ENCODE measurements at regions not wholly inside any gene's neighbourhood (a gene's known extent, or its start where the extent isn't known, plus 50 kb on each side); places are given as distances from the start of the nearest gene placed in this dataset.
"Not testable (repeated sequence)": the region's sequence is repeated elsewhere in the genome, so short reads cannot be mapped to it uniquely, and the experiment has no call there.

- no peak for DNase-seq (ENCODE audit: low read depth)
These were observed 231.4 kb downstream of the GJA1 start for GRCh38 chr6:121666814-121667213.

GRCh38 chr6:121668259-121668658, 232.8 kb downstream of the GJA1 start:
- H3K4me3 ChIP-seq (ENCODE audit: low read depth, low read length) = no peak overlapping the region
- no peak for DNase-seq (ENCODE audit: low read depth)

More at GRCh38 chr6:121666814-121667213, 231.4 kb downstream of the GJA1 start:
- H3K4me3 ChIP-seq (ENCODE audit: low read depth, low read length) = no peak overlapping the region

GRCh38 chr6:121670511-121670910, 235.1 kb downstream of the GJA1 start:
- no peak overlapping the region for H3K4me3 ChIP-seq (ENCODE audit: low read depth, low read length)

GRCh38 chr6:121677571-121677970, 242.1 kb downstream of the GJA1 start:
- no peak overlapping the region for H3K4me3 ChIP-seq (ENCODE audit: low read depth, low read length)
- no peak for DNase-seq (ENCODE audit: low read depth)

More at GRCh38 chr6:121670511-121670910, 235.1 kb downstream of the GJA1 start:
- DNase-seq (ENCODE audit: low read depth) = no peak

- no peak for DNase-seq (ENCODE audit: low read depth)
- no peak overlapping the region for H3K4me3 ChIP-seq (ENCODE audit: low read depth, low read length)
These were observed 242.8 kb downstream of the GJA1 start for GRCh38 chr6:121678245-121678644.

- H3K4me3 ChIP-seq (ENCODE audit: low read depth, low read length) = no peak overlapping the region
- no peak for DNase-seq (ENCODE audit: low read depth)
These were observed 244.6 kb downstream of the GJA1 start for GRCh38 chr6:121680058-121680457.

GRCh38 chr6:121682666-121683065, 247.2 kb downstream of the GJA1 start:
- DNase-seq (ENCODE audit: low read depth) = no peak
- H3K4me3 ChIP-seq (ENCODE audit: low read depth, low read length) = no peak overlapping the region

GRCh38 chr6:121685806-121686205, 250.4 kb downstream of the GJA1 start:
- H3K4me3 ChIP-seq (ENCODE audit: low read depth, low read length); DNase-seq (ENCODE audit: low read depth): not testable (repeated sequence)

GRCh38 chr6:121686611-121687023, 251.2 kb downstream of the GJA1 start:
- H3K4me3 ChIP-seq (ENCODE audit: low read depth, low read length) = no peak overlapping the region
- DNase-seq (ENCODE audit: low read depth) = no peak

- DNase-seq (ENCODE audit: low read depth) = no peak
- H3K4me3 ChIP-seq (ENCODE audit: low read depth, low read length) = no peak overlapping the region
These were observed 253.5 kb downstream of the GJA1 start for GRCh38 chr6:121688974-121689373.

- no peak for DNase-seq (ENCODE audit: low read depth)
- H3K4me3 ChIP-seq (ENCODE audit: low read depth, low read length) = no peak overlapping the region
These were observed 255.7 kb downstream of the GJA1 start for GRCh38 chr6:121691126-121691551.

- no peak overlapping the region for H3K4me3 ChIP-seq (ENCODE audit: low read depth, low read length)
- DNase-seq (ENCODE audit: low read depth) = no peak
These were observed 258.9 kb downstream of the GJA1 start for GRCh38 chr6:121694389-121694788.

GRCh38 chr6:121694801-121695251, 259.4 kb downstream of the GJA1 start:
- no peak overlapping the region for H3K4me3 ChIP-seq (ENCODE audit: low read depth, low read length)
- DNase-seq (ENCODE audit: low read depth) = no peak

- no peak for DNase-seq (ENCODE audit: low read depth)
- no peak overlapping the region for H3K4me3 ChIP-seq (ENCODE audit: low read depth, low read length)
These were observed 259.9 kb downstream of the GJA1 start for GRCh38 chr6:121695329-121695728.

GRCh38 chr6:121697921-121698320, 262.5 kb downstream of the GJA1 start:
- H3K4me3 ChIP-seq (ENCODE audit: low read depth, low read length) = no peak overlapping the region
- no peak for DNase-seq (ENCODE audit: low read depth)

GRCh38 chr6:121698617-121699016, 263.2 kb downstream of the GJA1 start:
- H3K4me3 ChIP-seq (ENCODE audit: low read depth, low read length) = no peak overlapping the region
- no peak for DNase-seq (ENCODE audit: low read depth)

GRCh38 chr6:121703129-121703528, 267.7 kb downstream of the GJA1 start:
- not testable (repeated sequence) for H3K4me3 ChIP-seq (ENCODE audit: low read depth, low read length); DNase-seq (ENCODE audit: low read depth)

GRCh38 chr6:121711472-121711871, 276.0 kb downstream of the GJA1 start:
- DNase-seq (ENCODE audit: low read depth) = no peak
- no peak overlapping the region for H3K4me3 ChIP-seq (ENCODE audit: low read depth, low read length)

GRCh38 chr6:121717686-121718085, 282.2 kb downstream of the GJA1 start:
- no peak for DNase-seq (ENCODE audit: low read depth)
- H3K4me3 ChIP-seq (ENCODE audit: low read depth, low read length) = no peak overlapping the region

GRCh38 chr6:121720867-121721266, 285.4 kb downstream of the GJA1 start:
- H3K4me3 ChIP-seq (ENCODE audit: low read depth, low read length); DNase-seq (ENCODE audit: low read depth): not testable (repeated sequence)

GRCh38 chr6:121723623-121724022, 288.2 kb downstream of the GJA1 start:
- DNase-seq (ENCODE audit: low read depth) = no peak
- no peak overlapping the region for H3K4me3 ChIP-seq (ENCODE audit: low read depth, low read length)

- no peak for DNase-seq (ENCODE audit: low read depth)
These were observed 289.1 kb downstream of the GJA1 start for GRCh38 chr6:121724576-121724975.

More at GRCh38 chr6:121724576-121724975, 289.1 kb downstream of the GJA1 start:
- no peak overlapping the region for H3K4me3 ChIP-seq (ENCODE audit: low read depth, low read length)
